ENCODE measurements at regions not wholly inside any gene's neighbourhood (a gene's known extent, or its start where the extent isn't known, plus 50 kb on each side); places are given as distances from the start of the nearest gene placed in this dataset.

- TF ChIP-seq POLR2A (IDR thresholded peaks at IDR 0.05) (no peak), POLR2AphosphoS5 (IDR thresholded peaks at IDR 0.05) (no peak)
- TF ChIP-seq, protein P1, sequence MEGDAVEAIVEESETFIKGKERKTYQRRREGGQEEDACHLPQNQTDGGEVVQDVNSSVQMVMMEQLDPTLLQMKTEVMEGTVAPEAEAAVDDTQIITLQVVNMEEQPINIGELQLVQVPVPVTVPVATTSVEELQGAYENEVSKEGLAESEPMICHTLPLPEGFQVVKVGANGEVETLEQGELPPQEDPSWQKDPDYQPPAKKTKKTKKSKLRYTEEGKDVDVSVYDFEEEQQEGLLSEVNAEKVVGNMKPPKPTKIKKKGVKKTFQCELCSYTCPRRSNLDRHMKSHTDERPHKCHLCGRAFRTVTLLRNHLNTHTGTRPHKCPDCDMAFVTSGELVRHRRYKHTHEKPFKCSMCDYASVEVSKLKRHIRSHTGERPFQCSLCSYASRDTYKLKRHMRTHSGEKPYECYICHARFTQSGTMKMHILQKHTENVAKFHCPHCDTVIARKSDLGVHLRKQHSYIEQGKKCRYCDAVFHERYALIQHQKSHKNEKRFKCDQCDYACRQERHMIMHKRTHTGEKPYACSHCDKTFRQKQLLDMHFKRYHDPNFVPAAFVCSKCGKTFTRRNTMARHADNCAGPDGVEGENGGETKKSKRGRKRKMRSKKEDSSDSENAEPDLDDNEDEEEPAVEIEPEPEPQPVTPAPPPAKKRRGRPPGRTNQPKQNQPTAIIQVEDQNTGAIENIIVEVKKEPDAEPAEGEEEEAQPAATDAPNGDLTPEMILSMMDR (IDR thresholded peaks at IDR 0.05) = no peak
These were observed 98.6 kb upstream of the ITPRID2 start for GRCh38 chr2:181792906-181793305.

All from suprapubic skin (tissue), 4 donors.